Neural cell (in vitro differentiated cells): ENCODE measurements at regions not wholly inside any gene's neighbourhood (a gene's known extent, or its start where the extent isn't known, plus 50 kb on each side); places are given as distances from the start of the nearest gene placed in this dataset.
"Not testable (repeated sequence)": the region's sequence is repeated elsewhere in the genome, so short reads cannot be mapped to it uniquely, and the experiment has no call there.

Experiments
- H2AFZ ChIP-seq: fragments of 200-600, 300-800 bp; sonication (generic), shearing (Covaris generic); 2 replicates; pipeline ENCODE4 v1.6.0; 2014; ENCODE audit warnings: low read depth, mild to moderate bottlenecking, antibody characterized with exemption, low read length, moderate library complexity
- H3F3A ChIP-seq: fragments of 200-600 bp; shearing (Covaris generic); 2 replicates; pipeline ENCODE4 v1.6.1; 2016; ENCODE audit warnings: mild to moderate bottlenecking, moderate library complexity, mixed read lengths, antibody characterized with exemption, low read length; ENCODE audit not compliant: insufficient read depth, poor library complexity, severe bottlenecking
- H3K27ac ChIP-seq: fragments of 200-600, 300-800 bp; sonication (generic), shearing (Covaris generic); 2 replicates; pipeline ENCODE4 v1.5.1; 2014; ENCODE audit warnings: mild to moderate bottlenecking, low read length, moderate library complexity
- H3K27me3 ChIP-seq: fragments of 300-800, 200-600 bp; sonication (generic), shearing (Covaris generic); 2 replicates; pipeline ENCODE4 v1.6.0; 2014; ENCODE audit warnings: mild to moderate bottlenecking, low read depth, low read length, moderate library complexity; ENCODE audit not compliant: insufficient read depth
- H3K36me3 ChIP-seq: fragments of 300-800, 200-600 bp; sonication (generic), shearing (Covaris generic); 2 replicates; pipeline ENCODE4 v1.5.1; 2014; ENCODE audit warnings: mild to moderate bottlenecking, antibody characterized with exemption, low read length, moderate library complexity; ENCODE audit not compliant: insufficient read depth
- H3K4me2 ChIP-seq: fragments of 300-800, 200-600 bp; sonication (generic), shearing (Covaris generic); 2 replicates; pipeline ENCODE4 v1.6.0; 2014; ENCODE audit warnings: mild to moderate bottlenecking, low read length
- H3K4me3 ChIP-seq: fragments of 300-800, 200-600 bp; sonication (generic), shearing (Covaris generic); 2 replicates; pipeline ENCODE4 v1.5.1; 2014; ENCODE audit warnings: mild to moderate bottlenecking, low read length, moderate library complexity
- H3K79me2 ChIP-seq: fragments of 200-600 bp; shearing (Covaris generic); replicated peaks from 2 replicates; pipeline ENCODE4 v1.6.0; 2014; ENCODE audit warnings: mild to moderate bottlenecking, low read length, moderate library complexity; ENCODE audit not compliant: insufficient read depth
- H3K9ac ChIP-seq: fragments of 300-800, 200-600 bp; sonication (generic), shearing (Covaris generic); 2 replicates; pipeline ENCODE4 v1.6.1; 2016; ENCODE audit warnings: mild to moderate bottlenecking, low read length, mixed read lengths
- H3K9me2 ChIP-seq: fragments of 200-600 bp; shearing (Covaris generic); 2 replicates; pipeline ENCODE4 v1.6.1; 2016; ENCODE audit warnings: mild to moderate bottlenecking, low read length, mixed read lengths; ENCODE audit not compliant: insufficient read depth
- H3K9me3 ChIP-seq: fragments of 200-600, 300-800 bp; sonication (generic), shearing (Covaris generic); 2 replicates; pipeline ENCODE4 v1.6.1; 2016; ENCODE audit warnings: mild to moderate bottlenecking, mixed run types, low read length, moderate library complexity, mixed read lengths
- H4K20me1 ChIP-seq: fragments of 200-600 bp; shearing (Covaris generic); 2 replicates; pipeline ENCODE4 v1.6.1; 2016; ENCODE audit warnings: mild to moderate bottlenecking, mixed run types; ENCODE audit not compliant: insufficient read depth
- CTCF ChIP-seq: fragments of 450-650 bp; IDR thresholded peaks from 2 replicates; pipeline ENCODE4 v1.5.1; 2014; ENCODE audit warnings: antibody characterized with exemption, mild to moderate bottlenecking, moderate library complexity; ENCODE audit not compliant: poor library complexity, severe bottlenecking
- EP300 ChIP-seq: fragments of 450-650 bp; conservative IDR thresholded peaks from 2 replicates; pipeline ENCODE4 v1.6.1; 2014; ENCODE audit warnings: antibody characterized with exemption, mild to moderate bottlenecking, moderate library complexity; ENCODE audit not compliant: poor library complexity, severe bottlenecking
- EZH2 ChIP-seq: fragments of 200-600, 300-800 bp; shearing (Covaris generic), sonication (generic); IDR thresholded peaks from 2 replicates; pipeline ENCODE4 v1.6.1; 2014; ENCODE audit warnings: antibody characterized with exemption, low read length, borderline replicate concordance, mild to moderate bottlenecking; ENCODE audit not compliant: insufficient read depth, poor library complexity, severe bottlenecking
- MXI1 ChIP-seq: fragments of 450-650 bp; conservative IDR thresholded peaks from 2 replicates; pipeline ENCODE4 v1.6.1; 2014; ENCODE audit warnings: antibody characterized with exemption, mild to moderate bottlenecking; ENCODE audit not compliant: poor library complexity, severe bottlenecking
- POLR2AphosphoS5 ChIP-seq: IDR thresholded peaks from 2 replicates; pipeline ENCODE4 v1.6.1; 2012
- RAD21 ChIP-seq: fragments of 450-650 bp; conservative IDR thresholded peaks from 2 replicates; pipeline ENCODE4 v1.6.1; 2014; ENCODE audit warnings: antibody characterized with exemption, mild to moderate bottlenecking, moderate library complexity
- REST ChIP-seq: IDR thresholded peaks from 2 replicates; pipeline ENCODE4 v1.6.1; 2012; ENCODE audit warnings: borderline replicate concordance
- SMC3 ChIP-seq: fragments of 450-650 bp; conservative IDR thresholded peaks from 2 replicates; pipeline ENCODE4 v1.6.1; 2014; ENCODE audit warnings: antibody characterized with exemption, mild to moderate bottlenecking, moderate library complexity; ENCODE audit not compliant: poor library complexity
- TAF1 ChIP-seq: IDR thresholded peaks from 2 replicates; pipeline ENCODE4 v1.6.1; 2012; ENCODE audit warnings: low read depth

- TF ChIP-seq TAF1 (no peak), RAD21 (no peak), MXI1 (no peak), EZH2 (no peak), CTCF (no peak), EP300 (no peak), SMC3 (no peak), REST (no peak), POLR2AphosphoS5 (no peak)
Observed at GRCh38 chr1:4076346-4076745, 176.3 kb upstream of the C1orf174 start.

GRCh38 chr1:4078091-4078962 lies 178.3 kb upstream of the C1orf174 start:
- H3K9me3 ChIP-seq, H2AFZ ChIP-seq, H3K4me3 ChIP-seq, H3K4me2 ChIP-seq, H3K9ac ChIP-seq, H4K20me1 ChIP-seq, H3K36me3 ChIP-seq, H3K27ac ChIP-seq, H3K9me2 ChIP-seq, H3K27me3 ChIP-seq, H3F3A ChIP-seq, H3K79me2 ChIP-seq: not testable (repeated sequence)

More at GRCh38 chr1:4076346-4076745, 176.3 kb upstream of the C1orf174 start:
- no peak overlapping the region for H3K9ac ChIP-seq
- H3K27ac ChIP-seq = no peak overlapping the region
- H3K4me2 ChIP-seq = no peak overlapping the region
- no peaks in the 10 kb centered on the region for H3F3A ChIP-seq
- no peaks in the 10 kb centered on the region for H3K9me2 ChIP-seq
- no peak overlapping the region for H2AFZ ChIP-seq
- no peaks in the 10 kb centered on the region for H3K27me3 ChIP-seq
- no peaks in the 10 kb centered on the region for H4K20me1 ChIP-seq
- H3K79me2 ChIP-seq = no peaks in the 10 kb centered on the region
- no peak overlapping the region for H3K4me3 ChIP-seq
- no peaks in the 10 kb centered on the region for H3K9me3 ChIP-seq
- no peaks in the 10 kb centered on the region for H3K36me3 ChIP-seq
